ENCODE measurements at regions not wholly inside any gene's neighbourhood (a gene's known extent, or its start where the extent isn't known, plus 50 kb on each side); places are given as distances from the start of the nearest gene placed in this dataset.

GRCh38 chr2:228871012-228871411 lies 400.1 kb downstream of the PID1 start:
- no peak overlapping the region for H3K4me2 ChIP-seq (ENCODE audit: low read depth, low read length, poor library complexity, severe bottlenecking)
- no peak overlapping the region for H3K9ac ChIP-seq (ENCODE audit: low read depth, low read length, poor library complexity, severe bottlenecking)
- no peaks in the 10 kb centered on the region for H4K20me1 ChIP-seq (ENCODE audit: insufficient read depth, low read length, poor library complexity, severe bottlenecking)
- H3K79me2 ChIP-seq (ENCODE audit: insufficient read depth, low read length): no peaks in the 10 kb centered on the region
- no peaks in the 10 kb centered on the region for H3F3A ChIP-seq (ENCODE audit: low read depth)
- no peaks in the 10 kb centered on the region for H3K27me3 ChIP-seq (ENCODE audit: insufficient read depth, low read length, poor library complexity, severe bottlenecking)
- no peaks in the 10 kb centered on the region for H3K36me3 ChIP-seq (ENCODE audit: insufficient read depth, low read length)
- H3K4me1 ChIP-seq (ENCODE audit: insufficient read depth, low read length, poor library complexity, severe bottlenecking): peaks cover 13% of the 10 kb centered on the region
- TF ChIP-seq, protein P1, sequence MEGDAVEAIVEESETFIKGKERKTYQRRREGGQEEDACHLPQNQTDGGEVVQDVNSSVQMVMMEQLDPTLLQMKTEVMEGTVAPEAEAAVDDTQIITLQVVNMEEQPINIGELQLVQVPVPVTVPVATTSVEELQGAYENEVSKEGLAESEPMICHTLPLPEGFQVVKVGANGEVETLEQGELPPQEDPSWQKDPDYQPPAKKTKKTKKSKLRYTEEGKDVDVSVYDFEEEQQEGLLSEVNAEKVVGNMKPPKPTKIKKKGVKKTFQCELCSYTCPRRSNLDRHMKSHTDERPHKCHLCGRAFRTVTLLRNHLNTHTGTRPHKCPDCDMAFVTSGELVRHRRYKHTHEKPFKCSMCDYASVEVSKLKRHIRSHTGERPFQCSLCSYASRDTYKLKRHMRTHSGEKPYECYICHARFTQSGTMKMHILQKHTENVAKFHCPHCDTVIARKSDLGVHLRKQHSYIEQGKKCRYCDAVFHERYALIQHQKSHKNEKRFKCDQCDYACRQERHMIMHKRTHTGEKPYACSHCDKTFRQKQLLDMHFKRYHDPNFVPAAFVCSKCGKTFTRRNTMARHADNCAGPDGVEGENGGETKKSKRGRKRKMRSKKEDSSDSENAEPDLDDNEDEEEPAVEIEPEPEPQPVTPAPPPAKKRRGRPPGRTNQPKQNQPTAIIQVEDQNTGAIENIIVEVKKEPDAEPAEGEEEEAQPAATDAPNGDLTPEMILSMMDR (conservative IDR thresholded peaks at IDR 0.05; ENCODE audit: low read length): no peak
- no peak for TF ChIP-seq EZH2phosphoT487 (IDR thresholded peaks at IDR 0.05; ENCODE audit: borderline replicate concordance)
- peaks cover 3% of the 10 kb centered on the region; the same call in 1 of the 2 replicates for H3K9me3 ChIP-seq (ENCODE audit: insufficient read depth, low read depth, low read length)
- H2AFZ ChIP-seq (ENCODE audit: low read length): no peak overlapping the region
- no peak overlapping the region for H3K4me3 ChIP-seq (ENCODE audit: low read length, poor library complexity, severe bottlenecking)
- no peaks in the 10 kb centered on the region for H3K9me2 ChIP-seq (replicated peaks; ENCODE audit: low read depth, low read length)

DNA sequence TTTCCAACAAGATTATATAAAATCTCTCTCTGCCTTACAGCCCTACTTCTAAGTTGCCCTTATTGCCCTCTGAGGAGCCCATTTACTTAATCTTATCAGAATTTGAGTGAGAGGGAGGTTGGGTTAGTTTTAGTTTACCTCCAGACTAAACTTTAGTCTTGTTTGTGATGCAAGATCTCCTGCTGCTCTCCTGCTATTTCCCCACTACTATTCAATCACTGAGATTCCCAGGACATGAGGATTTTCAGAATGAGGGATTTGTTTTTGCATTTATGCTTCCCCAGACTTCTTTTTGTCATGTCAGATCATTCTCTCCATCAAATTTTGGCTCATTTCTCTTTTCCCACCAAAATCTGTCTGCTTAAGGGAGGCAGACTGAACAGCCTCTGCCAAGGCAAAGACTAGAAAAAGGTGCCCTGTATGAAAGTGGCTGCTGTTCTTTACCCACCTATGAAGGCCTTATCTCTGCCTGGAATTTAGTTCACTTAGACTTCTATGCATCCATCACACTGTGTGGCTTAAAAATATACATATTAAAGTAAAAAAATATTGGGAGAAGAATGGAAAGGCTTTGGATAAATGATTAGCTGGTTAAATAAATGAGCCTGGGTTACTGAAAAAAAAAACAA lies 401.3 kb downstream of the PID1 start:
- Histone ChIP-seq H4K20me1 (ENCODE audit: insufficient read depth, low read length, poor library complexity, severe bottlenecking) (no peaks in the 10 kb centered on the region), H3F3A (ENCODE audit: low read depth) (no peaks in the 10 kb centered on the region), H3K4me3 (ENCODE audit: low read length, poor library complexity, severe bottlenecking) (no peak overlapping the region), H3K36me3 (ENCODE audit: insufficient read depth, low read length) (no peaks in the 10 kb centered on the region), H2AFZ (ENCODE audit: low read length) (peak overlapping the region; percentile 75), H3K9me2 (replicated peaks; ENCODE audit: low read depth, low read length) (no peaks in the 10 kb centered on the region), H3K4me1 (ENCODE audit: insufficient read depth, low read length, poor library complexity, severe bottlenecking) (peaks cover 4% of the 10 kb centered on the region), H3K9ac (ENCODE audit: low read depth, low read length, poor library complexity, severe bottlenecking) (peak overlapping the region; percentile 42), H3K9me3 (ENCODE audit: insufficient read depth, low read depth, low read length) (peaks cover 4% of the 10 kb centered on the region; the same call in 1 of the 2 replicates), H3K27me3 (ENCODE audit: insufficient read depth, low read length, poor library complexity, severe bottlenecking) (no peaks in the 10 kb centered on the region), H3K4me2 (ENCODE audit: low read depth, low read length, poor library complexity, severe bottlenecking) (peak overlapping the region; percentile 36), H3K79me2 (ENCODE audit: insufficient read depth, low read length) (no peaks in the 10 kb centered on the region)
- TF ChIP-seq, protein P1 (conservative IDR thresholded peaks at IDR 0.05; ENCODE audit: low read length): no peak
- TF ChIP-seq EZH2phosphoT487 (IDR thresholded peaks at IDR 0.05; ENCODE audit: borderline replicate concordance): no peak

DNA sequence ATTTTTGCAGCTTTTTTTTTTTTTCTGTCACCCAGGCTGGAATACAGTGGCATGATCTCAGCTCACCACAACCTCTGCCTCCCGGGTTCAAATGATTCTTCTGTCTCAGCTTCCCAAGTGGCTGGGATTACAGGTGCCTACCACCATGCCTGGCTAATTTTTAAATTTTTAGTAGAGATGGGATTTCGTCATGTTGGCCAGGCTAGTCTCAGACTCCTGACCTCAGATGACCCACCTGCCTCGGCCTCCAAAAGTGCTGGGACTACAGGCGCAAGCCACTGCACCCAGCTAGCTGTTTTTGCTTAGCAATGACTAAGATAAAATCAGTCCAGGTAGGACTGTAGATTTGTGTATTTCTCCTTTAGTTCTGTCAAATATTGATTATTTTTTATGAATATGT lies 403.7 kb downstream of the PID1 start:
- no peak overlapping the region for H3K9ac ChIP-seq (ENCODE audit: low read depth, low read length, poor library complexity, severe bottlenecking)
- H3K4me3 ChIP-seq (ENCODE audit: low read length, poor library complexity, severe bottlenecking): no peak overlapping the region
- H3F3A ChIP-seq (ENCODE audit: low read depth): no peaks in the 10 kb centered on the region
- H3K36me3 ChIP-seq (ENCODE audit: insufficient read depth, low read length): no peaks in the 10 kb centered on the region
- no peaks in the 10 kb centered on the region for H3K79me2 ChIP-seq (ENCODE audit: insufficient read depth, low read length)
- peaks cover 11% of the 10 kb centered on the region for H3K4me1 ChIP-seq (ENCODE audit: insufficient read depth, low read length, poor library complexity, severe bottlenecking)
- no peak overlapping the region for H2AFZ ChIP-seq (ENCODE audit: low read length)
- TF ChIP-seq, protein P1 (conservative IDR thresholded peaks at IDR 0.05; ENCODE audit: low read length): no peak
- TF ChIP-seq EZH2phosphoT487 (IDR thresholded peaks at IDR 0.05; ENCODE audit: borderline replicate concordance): no peak
- no peaks in the 10 kb centered on the region for H3K27me3 ChIP-seq (ENCODE audit: insufficient read depth, low read length, poor library complexity, severe bottlenecking)
- no peak overlapping the region for H3K4me2 ChIP-seq (ENCODE audit: low read depth, low read length, poor library complexity, severe bottlenecking)
- H3K9me2 ChIP-seq (replicated peaks; ENCODE audit: low read depth, low read length): no peaks in the 10 kb centered on the region
- no peaks in the 10 kb centered on the region for H4K20me1 ChIP-seq (ENCODE audit: insufficient read depth, low read length, poor library complexity, severe bottlenecking)
- peaks cover 4% of the 10 kb centered on the region; the same call in 1 of the 2 replicates for H3K9me3 ChIP-seq (ENCODE audit: insufficient read depth, low read depth, low read length)

Data from Loucy (cell line).